Adrenal gland (tissue), 5 donors: ENCODE measurements at regions not wholly inside any gene's neighbourhood (a gene's known extent, or its start where the extent isn't known, plus 50 kb on each side); places are given as distances from the start of the nearest gene placed in this dataset.

Source experiments
- POLR2A ChIP-seq, 2 donors: fragments of 450-650 bp; IDR thresholded peaks; one replicate each; pipeline ENCODE4 v1.6.1; 2017; ENCODE audit warnings: antibody characterized with exemption in 2 of 2, mild to moderate bottlenecking in 2 of 2, moderate library complexity in 1 of 2
- TF ChIP-seq, protein P1 (sequence below), 6 experiments: fragments of 450-650 bp in 4 of 6; fragments of 200-600 bp in 2 of 6; sonication (generic) in 1 of 6; IDR thresholded peaks; 1 replicate in 5 of 6; 2 replicates in 1 of 6; pipeline versions ENCODE4 v1.5.1 to v1.8.0; 2016 to 2021; ENCODE audit warnings: antibody characterized with exemption in 6 of 6, mild to moderate bottlenecking in 2 of 6, moderate library complexity in 1 of 6
- donor health status: DM: no; HTN: no; CAD: no.

DNA sequence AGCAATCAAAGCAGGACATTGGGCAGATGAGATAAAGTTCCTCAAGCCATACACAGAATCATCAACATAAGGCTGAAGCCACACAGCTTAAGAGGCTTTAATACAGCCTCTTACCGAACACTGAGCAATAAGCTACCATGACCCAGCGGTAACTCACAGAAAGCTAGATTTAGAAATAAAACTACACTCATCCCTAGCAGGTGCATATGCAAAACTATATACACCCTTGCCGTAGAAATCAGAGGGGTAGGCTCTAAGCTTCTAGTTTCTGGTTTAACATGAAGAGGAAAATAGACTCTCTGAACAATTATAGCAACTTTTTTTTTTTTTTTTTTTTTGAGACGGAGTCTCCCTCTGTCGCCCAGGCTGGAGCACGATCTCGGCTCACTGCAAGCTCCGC, 428.8 kb upstream of the FIGN start:
- TF ChIP-seq, protein P1, sequence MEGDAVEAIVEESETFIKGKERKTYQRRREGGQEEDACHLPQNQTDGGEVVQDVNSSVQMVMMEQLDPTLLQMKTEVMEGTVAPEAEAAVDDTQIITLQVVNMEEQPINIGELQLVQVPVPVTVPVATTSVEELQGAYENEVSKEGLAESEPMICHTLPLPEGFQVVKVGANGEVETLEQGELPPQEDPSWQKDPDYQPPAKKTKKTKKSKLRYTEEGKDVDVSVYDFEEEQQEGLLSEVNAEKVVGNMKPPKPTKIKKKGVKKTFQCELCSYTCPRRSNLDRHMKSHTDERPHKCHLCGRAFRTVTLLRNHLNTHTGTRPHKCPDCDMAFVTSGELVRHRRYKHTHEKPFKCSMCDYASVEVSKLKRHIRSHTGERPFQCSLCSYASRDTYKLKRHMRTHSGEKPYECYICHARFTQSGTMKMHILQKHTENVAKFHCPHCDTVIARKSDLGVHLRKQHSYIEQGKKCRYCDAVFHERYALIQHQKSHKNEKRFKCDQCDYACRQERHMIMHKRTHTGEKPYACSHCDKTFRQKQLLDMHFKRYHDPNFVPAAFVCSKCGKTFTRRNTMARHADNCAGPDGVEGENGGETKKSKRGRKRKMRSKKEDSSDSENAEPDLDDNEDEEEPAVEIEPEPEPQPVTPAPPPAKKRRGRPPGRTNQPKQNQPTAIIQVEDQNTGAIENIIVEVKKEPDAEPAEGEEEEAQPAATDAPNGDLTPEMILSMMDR (IDR thresholded peaks at IDR 0.05) = no peak
- no peak for TF ChIP-seq POLR2A (IDR thresholded peaks at IDR 0.05)
